ENCODE measurements at regions not wholly inside any gene's neighbourhood (a gene's known extent, or its start where the extent isn't known, plus 50 kb on each side); places are given as distances from the start of the nearest gene placed in this dataset.
"Not testable (repeated sequence)": the region's sequence is repeated elsewhere in the genome, so short reads cannot be mapped to it uniquely, and the experiment has no call there.

DNA sequence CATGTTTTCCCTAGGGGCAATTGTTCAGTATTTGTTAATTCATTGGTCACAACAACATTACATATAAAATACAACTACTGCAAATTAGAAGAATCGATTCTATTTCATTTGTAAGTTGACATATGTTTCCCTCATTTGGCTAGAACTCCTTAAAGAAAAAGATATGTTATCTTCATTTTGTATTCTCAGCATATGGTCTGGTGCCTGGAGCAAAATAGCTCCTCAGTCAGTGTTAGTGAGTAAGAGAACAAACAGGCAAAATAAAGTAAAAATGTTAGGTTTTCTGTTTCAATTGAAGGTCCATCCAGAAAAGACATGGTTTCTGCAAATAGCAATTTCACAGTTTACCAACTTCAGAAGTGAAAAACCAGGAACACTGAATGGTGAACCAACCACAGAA is 1343.1 kb downstream of the ROBO1 start:
- DNase-seq (ENCODE audit: low read depth) = no peak

DNA sequence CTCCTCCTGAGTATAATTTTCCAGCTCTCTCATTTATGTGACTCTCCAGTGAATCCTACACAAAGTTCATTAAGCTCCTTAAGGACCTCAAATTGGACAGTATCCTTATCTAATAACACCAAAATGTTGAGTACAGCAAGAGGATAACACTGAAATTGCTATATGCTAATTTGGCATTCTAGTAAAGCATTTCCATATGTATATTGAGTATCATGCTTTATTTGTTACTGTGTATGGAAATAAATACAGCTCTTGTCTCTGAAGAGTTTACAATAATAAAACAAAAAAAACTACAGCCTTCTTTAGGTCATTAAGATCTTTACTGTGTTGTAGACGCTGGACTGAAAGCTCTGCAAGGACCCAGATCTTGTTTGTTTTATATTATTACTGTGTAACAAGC is 1341.3 kb downstream of the ROBO1 start:
- no peak for DNase-seq (ENCODE audit: low read depth)

GRCh38 chr3:78427303-78427702 is 1340.5 kb downstream of the ROBO1 start:
- no peak for DNase-seq (ENCODE audit: low read depth)

GRCh38 chr3:78430741-78431140 is 1337.1 kb downstream of the ROBO1 start:
- DNase-seq (ENCODE audit: low read depth) = no peak

DNA sequence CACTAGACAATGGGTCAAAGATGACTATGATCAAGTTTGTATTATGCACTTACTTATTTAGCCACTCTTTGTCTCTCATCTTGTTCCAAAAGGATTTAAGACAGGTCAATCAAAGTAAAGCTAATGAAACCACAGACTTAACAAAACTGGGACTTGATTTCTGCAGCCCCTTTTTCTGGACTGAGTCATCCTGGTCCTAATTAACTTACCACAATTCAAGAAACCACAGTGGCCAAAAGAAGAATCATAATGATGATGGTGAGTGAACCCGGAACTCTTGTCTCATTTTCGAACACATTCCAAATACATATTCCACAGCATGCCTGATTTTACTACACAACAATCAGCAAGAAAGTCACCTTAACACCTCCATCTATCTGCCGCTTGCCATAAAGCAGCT is 1333.0 kb downstream of the ROBO1 start:
- DNase-seq (ENCODE audit: low read depth) = no peak

DNA sequence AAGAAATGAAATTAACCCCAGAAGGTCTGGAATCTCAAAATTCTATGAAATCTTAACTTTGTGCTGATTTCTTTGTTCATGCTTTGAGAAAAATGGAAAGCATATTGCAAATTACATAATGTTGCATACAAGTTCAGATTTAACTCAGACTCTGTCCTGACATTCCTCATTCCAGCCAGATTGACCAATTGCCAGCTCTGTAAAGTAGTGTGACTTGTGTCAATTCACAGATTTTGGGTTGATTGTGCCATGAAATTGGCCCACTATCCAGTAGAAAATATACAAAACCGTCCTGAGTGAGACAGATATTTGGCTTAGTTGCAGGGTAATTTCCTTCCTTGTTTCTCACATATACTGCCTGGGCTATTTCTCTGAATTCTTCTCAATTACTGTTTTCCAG is 1312.6 kb downstream of the ROBO1 start:
- no peak for DNase-seq (ENCODE audit: low read depth)

DNA sequence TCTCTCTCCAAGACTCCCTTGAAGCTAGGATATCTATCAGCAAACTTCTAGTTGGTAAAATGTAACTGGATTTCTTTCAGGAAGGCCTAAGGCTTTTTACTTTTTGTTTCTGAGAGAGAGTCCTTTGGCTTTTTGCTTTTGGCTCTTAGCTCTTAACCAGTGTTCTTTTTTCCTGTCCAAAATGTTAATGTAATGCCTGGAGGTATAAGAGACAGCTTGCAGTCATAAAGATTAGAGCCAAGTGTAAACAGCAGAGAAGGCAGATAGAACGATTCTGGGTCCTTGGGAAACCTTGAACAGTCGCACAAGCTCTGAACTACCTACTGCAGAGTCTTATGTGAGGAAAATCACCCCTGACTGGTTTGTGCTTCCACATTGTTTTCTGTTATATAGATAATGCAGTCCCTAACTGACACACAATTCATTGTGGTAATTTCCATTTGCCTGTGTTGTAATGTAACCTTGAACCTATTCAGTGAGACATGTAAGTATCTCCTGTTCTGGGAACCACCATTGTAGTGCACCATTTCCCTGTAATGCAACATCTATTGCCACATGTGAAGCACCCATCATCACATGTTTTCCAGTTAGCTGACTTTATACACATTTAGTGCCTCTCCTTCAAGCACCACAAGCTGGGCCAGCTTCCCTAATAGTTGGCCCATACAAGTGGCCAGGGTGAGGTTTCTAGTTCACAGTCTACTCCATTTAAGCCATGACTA is 1311.9 kb downstream of the ROBO1 start:
- no peak for DNase-seq (ENCODE audit: low read depth)

GRCh38 chr3:78459796-78460195 is 1308.0 kb downstream of the ROBO1 start:
- no peak for DNase-seq (ENCODE audit: low read depth)

DNA sequence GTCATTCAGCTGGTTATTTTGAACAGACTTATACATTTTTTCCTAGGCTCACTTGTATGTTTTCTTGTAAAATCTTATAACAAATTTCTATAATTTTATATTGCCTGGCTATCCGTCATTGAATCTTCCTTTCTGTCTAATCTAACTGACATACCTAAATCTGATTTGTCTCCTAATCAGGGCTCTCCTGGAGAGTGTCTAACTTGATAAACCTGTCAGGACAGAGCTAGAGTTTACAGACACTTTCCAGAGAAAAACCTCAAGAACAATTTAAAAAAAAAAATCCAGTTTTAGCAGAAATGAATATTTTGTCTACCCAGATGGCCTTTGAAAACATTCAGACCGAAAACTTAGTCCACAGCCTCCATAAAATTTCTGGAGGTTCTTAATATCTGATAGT is 1305.8 kb downstream of the ROBO1 start:
- no peak for DNase-seq (ENCODE audit: low read depth)

DNA sequence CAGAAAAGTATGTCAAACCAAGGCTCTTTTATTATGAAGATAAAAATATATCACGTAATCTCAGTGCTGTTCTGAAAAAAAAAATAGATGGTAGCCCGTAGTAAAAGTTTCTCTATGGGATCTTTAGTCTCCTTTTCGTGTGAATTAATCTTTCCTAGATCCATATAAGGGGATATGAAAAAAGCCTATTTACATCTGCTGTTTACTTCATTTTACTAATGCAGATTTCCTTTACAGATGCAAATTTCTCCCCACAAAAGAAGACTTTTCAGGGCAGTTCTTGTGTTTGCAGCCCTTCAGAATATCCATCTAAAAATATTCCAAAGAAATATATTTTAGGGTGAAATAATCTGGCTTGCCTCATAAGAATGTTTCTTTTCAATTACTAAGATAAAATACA is 1291.7 kb downstream of the ROBO1 start:
- DNase-seq (ENCODE audit: low read depth) = no peak

DNA sequence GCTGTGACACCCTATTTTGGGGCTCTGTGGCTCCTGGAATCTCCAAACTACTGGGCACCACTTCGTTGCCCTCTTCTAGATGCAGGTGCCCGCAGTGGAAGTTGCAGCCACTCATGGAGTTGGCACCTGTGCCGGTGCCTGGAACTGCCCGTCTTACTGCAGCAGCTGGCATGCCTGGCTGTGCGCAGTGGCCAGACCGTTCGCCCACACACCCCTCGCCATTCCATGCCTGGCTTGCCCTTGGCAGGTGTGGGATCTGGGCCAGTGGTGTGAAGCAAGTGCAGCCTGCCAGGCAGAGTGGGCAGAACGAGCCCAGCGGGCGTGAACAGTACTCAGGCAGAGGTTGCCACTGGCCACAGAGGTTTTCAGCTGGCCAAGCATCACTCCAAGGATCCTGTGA is 1286.7 kb downstream of the ROBO1 start:
- no peak for DNase-seq (ENCODE audit: low read depth)

GRCh38 chr3:78483090-78483489 is 1284.7 kb downstream of the ROBO1 start:
- no peak for DNase-seq (ENCODE audit: low read depth)

DNA sequence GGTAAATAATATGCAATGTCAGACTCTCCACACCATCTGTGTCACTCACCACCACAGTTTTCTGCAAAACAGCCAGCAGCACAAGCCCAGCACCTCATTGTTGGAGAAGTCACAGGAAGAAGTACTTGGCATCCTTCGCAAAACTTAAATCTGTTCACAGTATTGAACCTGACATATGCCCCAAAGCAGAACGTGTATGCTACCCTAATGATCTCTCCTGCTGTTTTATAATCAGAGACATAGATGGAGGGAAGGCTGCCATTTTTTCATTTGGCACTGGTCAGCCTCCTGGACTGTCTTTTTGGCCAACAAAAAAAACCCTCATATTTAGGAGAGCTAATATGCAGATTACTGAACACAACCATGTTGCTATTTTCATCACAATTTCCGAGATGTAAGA is 1272.9 kb downstream of the ROBO1 start:
- no peak for DNase-seq (ENCODE audit: low read depth)

DNA sequence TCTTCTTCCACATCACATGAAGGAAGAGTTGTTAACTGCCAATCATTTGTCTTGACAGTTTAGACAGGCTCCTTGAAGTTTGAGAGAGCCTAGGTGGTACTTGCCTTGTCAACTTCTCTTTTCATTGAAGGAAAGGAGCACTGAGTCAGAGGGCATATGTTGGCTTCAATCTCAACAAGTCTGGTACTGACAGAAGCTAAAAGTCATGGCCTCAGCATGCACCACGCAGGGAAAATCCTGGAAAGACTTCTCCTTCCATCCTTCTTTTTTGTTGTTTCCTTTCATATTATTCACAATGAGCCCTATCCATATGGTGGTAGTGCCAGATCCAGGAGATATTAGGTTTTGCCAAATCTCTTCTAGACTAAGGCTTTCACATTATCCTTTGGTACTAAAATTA is 1272.5 kb downstream of the ROBO1 start:
- DNase-seq (ENCODE audit: low read depth) = no peak

- DNase-seq (ENCODE audit: low read depth) = no peak
Measured at GRCh38 chr3:78496501-78496900, 1271.3 kb downstream of the ROBO1 start.

- DNase-seq (ENCODE audit: low read depth) = no peak
Measured at GRCh38 chr3:78497021-78497420, 1270.8 kb downstream of the ROBO1 start.

DNA sequence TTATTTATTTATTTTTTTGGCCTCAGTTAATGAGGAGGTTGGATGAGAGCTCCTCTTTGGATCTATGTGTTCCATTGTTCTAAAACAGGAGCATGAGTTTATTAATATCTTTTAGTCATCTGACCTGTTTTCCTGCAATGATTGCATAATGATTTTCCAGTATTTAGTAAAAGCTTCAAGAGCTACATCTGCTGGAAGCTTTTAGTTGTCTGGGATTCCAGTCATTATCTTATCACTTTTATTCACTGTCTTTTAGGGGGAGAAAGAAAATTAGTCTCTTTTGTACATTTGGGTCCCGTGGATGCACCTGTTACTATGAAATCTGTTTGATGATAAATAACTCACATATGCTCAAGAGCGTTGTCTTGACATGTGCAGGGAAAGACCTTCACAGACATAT is 1270.0 kb downstream of the ROBO1 start:
- DNase-seq (ENCODE audit: low read depth) = no peak

DNA sequence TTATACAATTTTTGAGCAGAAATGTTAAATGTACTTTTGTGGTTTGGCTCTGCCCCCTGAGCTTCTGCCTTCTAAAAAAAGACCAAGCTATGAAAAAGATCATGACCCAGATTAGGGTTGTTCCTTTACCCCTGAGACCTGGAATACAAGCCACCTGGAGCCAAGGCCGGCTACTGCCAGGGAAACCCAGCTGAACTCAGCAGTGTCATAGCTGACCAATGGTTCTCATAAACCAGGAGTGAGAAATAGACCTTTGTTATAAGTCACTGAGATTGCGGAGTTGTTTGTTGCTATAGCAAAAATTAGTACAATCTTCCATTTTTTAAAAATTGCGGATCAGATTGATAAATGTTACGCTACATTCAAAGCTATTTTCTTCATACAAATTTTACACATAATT is 1261.7 kb downstream of the ROBO1 start:
- no peak for DNase-seq (ENCODE audit: low read depth)

GRCh38 chr3:78506581-78507195 is 1261.1 kb downstream of the ROBO1 start:
- DNase-seq (ENCODE audit: low read depth) = no peak

GRCh38 chr3:78507196-78507984 is 1260.4 kb downstream of the ROBO1 start:
- DNase-seq (ENCODE audit: low read depth) = no peak

DNA sequence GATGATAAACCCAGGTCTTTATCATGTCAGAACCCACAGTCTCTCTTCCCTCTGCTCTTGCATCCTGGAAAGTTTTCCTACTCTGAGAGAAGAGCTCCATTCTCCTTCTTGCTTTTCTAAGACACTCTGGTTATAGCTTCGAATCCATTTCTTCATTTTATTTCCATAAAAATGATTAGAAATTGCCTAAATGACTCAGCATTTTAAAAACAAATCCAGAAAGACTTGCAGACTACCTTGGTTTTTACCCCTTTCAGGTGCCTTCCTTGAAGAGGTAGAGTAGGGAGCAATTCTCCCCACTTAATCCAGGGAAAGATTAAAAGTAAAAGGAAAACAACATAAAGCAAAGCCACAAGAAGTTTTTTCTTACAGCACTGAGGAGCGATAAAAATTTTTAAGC is 1256.0 kb downstream of the ROBO1 start:
- DNase-seq (ENCODE audit: low read depth) = no peak

- not testable (repeated sequence) for DNase-seq (ENCODE audit: low read depth)
Measured at GRCh38 chr3:78512786-78513185, 1255.0 kb downstream of the ROBO1 start.

- DNase-seq (ENCODE audit: low read depth) = no peak
Measured at GRCh38 chr3:78516437-78516836, 1251.4 kb downstream of the ROBO1 start.
